ENCODE measurements at regions not wholly inside any gene's neighbourhood (a gene's known extent, or its start where the extent isn't known, plus 50 kb on each side); places are given as distances from the start of the nearest gene placed in this dataset.

DNA sequence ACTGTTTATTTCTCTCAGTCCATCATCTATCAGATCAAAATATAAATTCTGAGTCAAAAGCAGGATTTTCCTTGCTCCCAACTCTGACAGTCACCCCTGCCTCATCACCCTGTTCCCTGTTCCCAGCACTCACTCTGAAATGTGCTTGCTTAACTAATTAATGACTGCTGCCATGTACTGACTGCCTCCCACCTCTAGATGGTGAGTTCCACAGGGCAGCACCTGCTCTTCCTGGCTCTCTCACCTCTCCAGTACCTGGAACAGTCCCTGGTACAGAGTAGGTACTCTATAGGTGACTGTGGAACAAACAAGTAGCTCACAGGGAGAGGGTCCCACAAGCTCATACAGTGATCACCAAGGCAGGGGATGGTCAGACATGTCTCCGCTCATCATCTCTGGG, 114.3 kb upstream of the C16orf82 start:
- H4K20me1 ChIP-seq (ENCODE audit: control insufficient read depth, insufficient read depth): no peaks in the 10 kb centered on the region
- SMC1A ChIA-PET (ENCODE audit: uncharacterized antibody, unreplicated experiment): no interaction called here
- no peak for TF ChIP-seq POU2F2 (IDR thresholded peaks at IDR 0.05; ENCODE audit: borderline replicate concordance, low read depth, low read length)
- no peak for TF ChIP-seq TBL1XR1 (IDR thresholded peaks at IDR 0.05; ENCODE audit: low read depth, low read length)
- no peak for TF ChIP-seq FOS (IDR thresholded peaks at IDR 0.05; ENCODE audit: borderline replicate concordance, extremely low read depth, insufficient read length)
- TF ChIP-seq SREBF2 (IDR thresholded peaks at IDR 0.05; ENCODE audit: low read length): no peak
- TF ChIP-seq ATF7 (IDR thresholded peaks at IDR 0.05; ENCODE audit: low read depth): no peak
- TF ChIP-seq, protein P1, sequence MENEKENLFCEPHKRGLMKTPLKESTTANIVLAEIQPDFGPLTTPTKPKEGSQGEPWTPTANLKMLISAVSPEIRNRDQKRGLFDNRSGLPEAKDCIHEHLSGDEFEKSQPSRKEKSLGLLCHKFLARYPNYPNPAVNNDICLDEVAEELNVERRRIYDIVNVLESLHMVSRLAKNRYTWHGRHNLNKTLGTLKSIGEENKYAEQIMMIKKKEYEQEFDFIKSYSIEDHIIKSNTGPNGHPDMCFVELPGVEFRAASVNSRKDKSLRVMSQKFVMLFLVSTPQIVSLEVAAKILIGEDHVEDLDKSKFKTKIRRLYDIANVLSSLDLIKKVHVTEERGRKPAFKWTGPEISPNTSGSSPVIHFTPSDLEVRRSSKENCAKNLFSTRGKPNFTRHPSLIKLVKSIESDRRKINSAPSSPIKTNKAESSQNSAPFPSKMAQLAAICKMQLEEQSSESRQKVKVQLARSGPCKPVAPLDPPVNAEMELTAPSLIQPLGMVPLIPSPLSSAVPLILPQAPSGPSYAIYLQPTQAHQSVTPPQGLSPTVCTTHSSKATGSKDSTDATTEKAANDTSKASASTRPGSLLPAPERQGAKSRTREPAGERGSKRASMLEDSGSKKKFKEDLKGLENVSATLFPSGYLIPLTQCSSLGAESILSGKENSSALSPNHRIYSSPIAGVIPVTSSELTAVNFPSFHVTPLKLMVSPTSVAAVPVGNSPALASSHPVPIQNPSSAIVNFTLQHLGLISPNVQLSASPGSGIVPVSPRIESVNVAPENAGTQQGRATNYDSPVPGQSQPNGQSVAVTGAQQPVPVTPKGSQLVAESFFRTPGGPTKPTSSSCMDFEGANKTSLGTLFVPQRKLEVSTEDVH (IDR thresholded peaks at IDR 0.05; ENCODE audit: low read depth, partially characterized antibody): no peak
- no peak for TF ChIP-seq MEF2A (IDR thresholded peaks at IDR 0.05; ENCODE audit: insufficient read depth, low read depth, low read length)
- TF ChIP-seq FOXK2 (IDR thresholded peaks at IDR 0.05): no peak
- TF ChIP-seq, protein P2, sequence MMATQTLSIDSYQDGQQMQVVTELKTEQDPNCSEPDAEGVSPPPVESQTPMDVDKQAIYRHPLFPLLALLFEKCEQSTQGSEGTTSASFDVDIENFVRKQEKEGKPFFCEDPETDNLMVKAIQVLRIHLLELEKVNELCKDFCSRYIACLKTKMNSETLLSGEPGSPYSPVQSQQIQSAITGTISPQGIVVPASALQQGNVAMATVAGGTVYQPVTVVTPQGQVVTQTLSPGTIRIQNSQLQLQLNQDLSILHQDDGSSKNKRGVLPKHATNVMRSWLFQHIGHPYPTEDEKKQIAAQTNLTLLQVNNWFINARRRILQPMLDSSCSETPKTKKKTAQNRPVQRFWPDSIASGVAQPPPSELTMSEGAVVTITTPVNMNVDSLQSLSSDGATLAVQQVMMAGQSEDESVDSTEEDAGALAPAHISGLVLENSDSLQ (IDR thresholded peaks at IDR 0.05): no peak
- POLR2A ChIA-PET: no interaction called here
- no peak overlapping the region for H3K4me2 ChIP-seq (ENCODE audit: control insufficient read depth, insufficient read depth)
- no peak overlapping the region for H3K4me3 ChIP-seq
- no peaks in the 10 kb centered on the region for H3K9me3 ChIP-seq (replicated peaks; ENCODE audit: control insufficient read depth, insufficient read depth, low read length)
- H3K36me3 ChIP-seq (ENCODE audit: control insufficient read depth in 2 of 2, insufficient read depth in 2 of 2, low read length in 1 of 2): no peaks in the 10 kb centered on the region
- DNase-seq (ENCODE audit: low read depth, low spot score): no peak
- H3K4me1 ChIP-seq (ENCODE audit: control insufficient read depth, insufficient read depth, low read length): no peaks in the 10 kb centered on the region
- in situ Hi-C loops (cut with MboI): no loop called here
- RAD21 ChIA-PET (ENCODE audit: unreplicated experiment): no interaction called here
- peaks cover 0 to 1% of the 10 kb centered on the region in 2 experiments; a peak in 1 of 4 replicates for H3K27me3 ChIP-seq (replicated peaks in 1 of 2; ENCODE audit: control insufficient read depth in 2 of 2, insufficient read depth in 2 of 2, low read length in 1 of 2)
- FAIRE-seq: no peak
- H3K27ac ChIP-seq (ENCODE audit: control insufficient read depth, insufficient read depth): no peak overlapping the region
- no peak overlapping the region for H2AFZ ChIP-seq (ENCODE audit: control insufficient read depth, low read depth, low read length)
- no peak overlapping the region for H3K9ac ChIP-seq (ENCODE audit: control insufficient read depth, insufficient read depth, low read length)
- BruUV-seq (replicated peaks): no TSS peak
- CTCF ChIA-PET: no interaction called here
- no peaks in the 10 kb centered on the region for H3K79me2 ChIP-seq (ENCODE audit: control insufficient read depth, insufficient read depth, low read length)
- no peak for ATAC-seq
- intact Hi-C loops (cut with micrococcal nuclease; ENCODE audit: unreplicated experiment): no loop called here
- WGBS (ENCODE audit: insufficient coverage, insufficient replicate concordance, low lambda C conversion rate, missing lambda C conversion rate): 0% methylated on average over 1 of the region's 1 CpG

Measured in GM12878 (cell line).